K562 (cell line): ENCODE measurements at regions not wholly inside any gene's neighbourhood (a gene's known extent, or its start where the extent isn't known, plus 50 kb on each side); places are given as distances from the start of the nearest gene placed in this dataset.

ENCODE experiments used
- ATAC-seq: fragments of 200-7000 bp; cut with Tn5 transposase; 3 replicates; pipeline ENCODE4 v1.9.1; 2020; ENCODE audit warnings: moderate library complexity
- BruUV-seq: library from RNA; stranded (reverse); fragments of 400-500 nt; replicated peaks from 2 replicates; lab custom pipeline; 2021; lab: Mats Ljungman, UMichigan
- CTCF ChIA-PET: fragments of 300-600 bp; formaldehyde crosslinking; extraction: SDS; loops from one replicate; lab custom pipeline; 2021; ENCODE audit warnings: low intra/inter-chr PET ratio; lab: Yijun Ruan, JAX
- POLR2A ChIA-PET: fragments of 300-600, 350-650 bp; sonication (Branson Sonifier 250); formaldehyde crosslinking; extraction: SDS; loops from one replicate; lab custom pipeline; 2021; ENCODE audit warnings: antibody characterized with exemption, inconsistent platforms; lab: Yijun Ruan, JAX
- DNase-seq, 4 experiments: peaks; one replicate each; pipeline versions ENCODE4 v3.0.0 to v3.0.0-alpha.2; 2011 to 2018; ENCODE audit warnings: low spot score in 3 of 4, mixed read lengths in 3 of 4; ENCODE audit errors: extremely low read depth in 1 of 4
- FAIRE-seq: peaks from 2 replicates; lab custom pipeline; 2011; peaks lifted over from hg19 to GRCh38; lab: Jason Lieb, UNC
- H2AFZ ChIP-seq: 2 replicates; pipeline ENCODE4 v1.6.0; 2011; ENCODE audit warnings: low read depth, low read length, control low read depth, inconsistent platforms
- H3K27ac ChIP-seq: fragments of 200-600 bp; 3 replicates; pipeline ENCODE4 v1.8.0; 2011; ENCODE audit warnings: low read depth, mild to moderate bottlenecking, control low read depth, inconsistent platforms, low read length, moderate library complexity, mixed read lengths; ENCODE audit errors: extremely low read depth
- H3K27me3 ChIP-seq, 2 experiments: fragments of 300-600 bp in 1 of 2; 2 replicates in 1 of 2; 3 replicates in 1 of 2; pipeline versions ENCODE4 v1.6.0 to v1.8.0; 2011; ENCODE audit warnings: inconsistent platforms in 2 of 2, low read length in 2 of 2, mild to moderate bottlenecking in 1 of 2, mixed read lengths in 1 of 2, moderate library complexity in 1 of 2; ENCODE audit not compliant: control insufficient read depth in 2 of 2, insufficient read depth in 2 of 2
- H3K36me3 ChIP-seq: fragments of 300-600 bp; 3 replicates; pipeline ENCODE4 v1.8.0; 2011; ENCODE audit warnings: mild to moderate bottlenecking, low read length, inconsistent platforms; ENCODE audit not compliant: control insufficient read depth, insufficient read depth
- H3K4me1 ChIP-seq, 2 experiments: fragments of 200-600 bp in 1 of 2; replicated peaks in 1 of 2; 2 replicates in 1 of 2; 3 replicates in 1 of 2; pipeline versions ENCODE4 v1.5.1 to v1.8.0; 2011; ENCODE audit warnings: inconsistent platforms in 2 of 2, low read length in 2 of 2, mild to moderate bottlenecking in 1 of 2, mixed read lengths in 1 of 2, moderate library complexity in 1 of 2; ENCODE audit not compliant: control insufficient read depth in 2 of 2, insufficient read depth in 2 of 2
- H3K4me2 ChIP-seq: 2 replicates; pipeline ENCODE4 v1.6.1; 2011; ENCODE audit warnings: low read length, control low read depth, inconsistent platforms, mixed read lengths; ENCODE audit not compliant: insufficient read depth
- H3K4me3 ChIP-seq: fragments of 200-600 bp; sonication (generic), shearing (Covaris generic); 2 replicates; pipeline ENCODE4 v1.5.1; 2016; ENCODE audit warnings: control low read depth, inconsistent platforms
- H3K79me2 ChIP-seq: fragments of 200-600 bp; 3 replicates; pipeline ENCODE4 v1.8.0; 2011; ENCODE audit warnings: low read length, inconsistent platforms; ENCODE audit not compliant: control insufficient read depth, insufficient read depth
- H3K9ac ChIP-seq, 2 experiments: 2 replicates each; pipeline versions ENCODE4 v1.6.0 to v1.6.1; 2011; ENCODE audit warnings: low read depth in 2 of 2, low read length in 2 of 2, control low read depth in 1 of 2, inconsistent platforms in 1 of 2, mild to moderate bottlenecking in 1 of 2, mixed read lengths in 1 of 2; ENCODE audit not compliant: insufficient read depth in 1 of 2
- H3K9me1 ChIP-seq: one replicate; pipeline ENCODE4 v1.6.0; 2011; ENCODE audit warnings: inconsistent platforms, mild to moderate bottlenecking, low read length, moderate library complexity; ENCODE audit not compliant: control insufficient read depth, insufficient read depth
- H3K9me3 ChIP-seq: replicated peaks from 2 replicates; pipeline ENCODE4 v1.5.1; 2011; ENCODE audit warnings: low read depth, low read length, inconsistent platforms; ENCODE audit not compliant: control insufficient read depth, insufficient read depth
- H4K20me1 ChIP-seq: replicated peaks from 2 replicates; pipeline ENCODE4 v1.6.1; 2011; ENCODE audit warnings: low read length, inconsistent platforms, mixed read lengths; ENCODE audit not compliant: control insufficient read depth, insufficient read depth
- PYGO2 ChIP-seq: fragments of 450-650 bp; IDR thresholded peaks from 2 replicates; pipeline ENCODE4 v1.6.1; 2016; ENCODE audit warnings: mild to moderate bottlenecking, missing genetic modification characterization, moderate library complexity, missing compliant biosample characterization
- RBM15 ChIP-seq: fragments of 200-400 bp; formaldehyde crosslinking; IDR thresholded peaks from 2 replicates; pipeline ENCODE4 v1.6.1; 2018; ENCODE audit warnings: mild to moderate bottlenecking, low read length, moderate library complexity; ENCODE audit not compliant: insufficient read depth
- RBM25 ChIP-seq: fragments of 200-400 bp; formaldehyde crosslinking; IDR thresholded peaks from 2 replicates; pipeline ENCODE4 v1.6.1; 2018; ENCODE audit warnings: low read length, low read depth, moderate library complexity; ENCODE audit not compliant: severe bottlenecking
- WGBS: fragments of 100-300 bp; shearing (Covaris generic); methylation state at CpG from one replicate; pipeline ENCODE4 v1.1.6; 2016; ENCODE audit warnings: low coverage, mixed read lengths; ENCODE audit not compliant: insufficient coverage; ENCODE audit errors: missing lambda C conversion rate; 5-methylcytosine and 5-hydroxymethylcytosine counted together
- in situ Hi-C: fragments of 300-500 bp; cut with MboI; formaldehyde crosslinking; loops from 4 replicates; pipeline ENCODE4 v1.15.0; 2018; ENCODE audit warnings: inconsistent platforms, mixed read lengths
- intact Hi-C: fragments of 100-400 bp; cut with micrococcal nuclease; formaldehyde crosslinking; loops from 2 replicates; pipeline ENCODE4 v1.14.2; 2022
- TF ChIP-seq, protein P1 (sequence below): fragments of 450-650 bp; IDR thresholded peaks from 2 replicates; pipeline ENCODE4 v1.6.1; 2016; ENCODE audit warnings: low read depth
- TF ChIP-seq, protein P2 (sequence below): fragments of 250-450 bp; sonication (Bioruptor Pico); IDR thresholded peaks from 2 replicates; pipeline ENCODE4 v1.4.0; 2020; ENCODE audit warnings: mild to moderate bottlenecking
- TF ChIP-seq, protein P3 (sequence below): fragments of 450-650 bp; IDR thresholded peaks from 2 replicates; pipeline ENCODE4 v1.6.1; 2016; ENCODE audit warnings: missing biosample characterization, missing genetic modification characterization
- TF ChIP-seq, protein P4 (sequence below): fragments of 450-650 bp; IDR thresholded peaks from 2 replicates; pipeline ENCODE4 v1.6.1; 2016; ENCODE audit warnings: borderline replicate concordance

DNA sequence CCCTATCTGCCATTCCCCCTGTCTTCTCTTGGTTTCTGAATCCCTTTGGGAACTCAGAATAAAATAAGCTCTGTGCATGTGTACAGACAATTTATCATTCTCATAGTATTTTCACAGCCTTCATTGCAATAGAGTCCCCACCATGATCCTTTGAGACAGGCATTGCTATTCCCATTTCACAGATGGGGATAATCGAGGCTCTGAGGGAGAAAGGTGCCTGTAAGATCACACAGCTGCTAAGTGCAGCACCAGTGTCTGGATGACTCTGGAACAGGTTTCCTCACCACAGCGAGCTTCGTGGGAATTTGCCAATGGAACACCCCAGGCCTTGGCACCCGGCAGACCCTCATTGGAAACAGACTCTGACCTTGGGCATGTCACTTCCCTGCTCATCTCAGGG is 293.6 kb downstream of the NSG2 start:
- no peaks in the 10 kb centered on the region for H3K9me1 ChIP-seq
- H3K79me2 ChIP-seq: no peaks in the 10 kb centered on the region
- no peak overlapping the region for H3K4me3 ChIP-seq
- FAIRE-seq (no peak), ATAC-seq (no peak), DNase-seq (no peak)
- ChIA-PET POLR2A (no interaction called here), CTCF (no interaction called here)
- peaks cover 24 to 60% of the 10 kb centered on the region in 2 experiments; a peak in 4 of 5 replicates for H3K27me3 ChIP-seq
- H3K36me3 ChIP-seq: no peaks in the 10 kb centered on the region
- H3K4me1 ChIP-seq: no peaks in the 10 kb centered on the region
- WGBS: 0% methylated on average over 4 of the region's 4 CpGs
- H3K27ac ChIP-seq: no peak overlapping the region
- H3K9ac ChIP-seq: no peak overlapping the region
- BruUV-seq: no TSS peak
- no peak overlapping the region for H3K4me2 ChIP-seq
- no peaks in the 10 kb centered on the region for H3K9me3 ChIP-seq
- no peaks in the 10 kb centered on the region; the same call in none of the 2 replicates for H4K20me1 ChIP-seq
- TF ChIP-seq RBM25 (peak; percentile 78), RBM15 (no peak), PYGO2 (tag) (no peak)
- TF ChIP-seq, protein P1, sequence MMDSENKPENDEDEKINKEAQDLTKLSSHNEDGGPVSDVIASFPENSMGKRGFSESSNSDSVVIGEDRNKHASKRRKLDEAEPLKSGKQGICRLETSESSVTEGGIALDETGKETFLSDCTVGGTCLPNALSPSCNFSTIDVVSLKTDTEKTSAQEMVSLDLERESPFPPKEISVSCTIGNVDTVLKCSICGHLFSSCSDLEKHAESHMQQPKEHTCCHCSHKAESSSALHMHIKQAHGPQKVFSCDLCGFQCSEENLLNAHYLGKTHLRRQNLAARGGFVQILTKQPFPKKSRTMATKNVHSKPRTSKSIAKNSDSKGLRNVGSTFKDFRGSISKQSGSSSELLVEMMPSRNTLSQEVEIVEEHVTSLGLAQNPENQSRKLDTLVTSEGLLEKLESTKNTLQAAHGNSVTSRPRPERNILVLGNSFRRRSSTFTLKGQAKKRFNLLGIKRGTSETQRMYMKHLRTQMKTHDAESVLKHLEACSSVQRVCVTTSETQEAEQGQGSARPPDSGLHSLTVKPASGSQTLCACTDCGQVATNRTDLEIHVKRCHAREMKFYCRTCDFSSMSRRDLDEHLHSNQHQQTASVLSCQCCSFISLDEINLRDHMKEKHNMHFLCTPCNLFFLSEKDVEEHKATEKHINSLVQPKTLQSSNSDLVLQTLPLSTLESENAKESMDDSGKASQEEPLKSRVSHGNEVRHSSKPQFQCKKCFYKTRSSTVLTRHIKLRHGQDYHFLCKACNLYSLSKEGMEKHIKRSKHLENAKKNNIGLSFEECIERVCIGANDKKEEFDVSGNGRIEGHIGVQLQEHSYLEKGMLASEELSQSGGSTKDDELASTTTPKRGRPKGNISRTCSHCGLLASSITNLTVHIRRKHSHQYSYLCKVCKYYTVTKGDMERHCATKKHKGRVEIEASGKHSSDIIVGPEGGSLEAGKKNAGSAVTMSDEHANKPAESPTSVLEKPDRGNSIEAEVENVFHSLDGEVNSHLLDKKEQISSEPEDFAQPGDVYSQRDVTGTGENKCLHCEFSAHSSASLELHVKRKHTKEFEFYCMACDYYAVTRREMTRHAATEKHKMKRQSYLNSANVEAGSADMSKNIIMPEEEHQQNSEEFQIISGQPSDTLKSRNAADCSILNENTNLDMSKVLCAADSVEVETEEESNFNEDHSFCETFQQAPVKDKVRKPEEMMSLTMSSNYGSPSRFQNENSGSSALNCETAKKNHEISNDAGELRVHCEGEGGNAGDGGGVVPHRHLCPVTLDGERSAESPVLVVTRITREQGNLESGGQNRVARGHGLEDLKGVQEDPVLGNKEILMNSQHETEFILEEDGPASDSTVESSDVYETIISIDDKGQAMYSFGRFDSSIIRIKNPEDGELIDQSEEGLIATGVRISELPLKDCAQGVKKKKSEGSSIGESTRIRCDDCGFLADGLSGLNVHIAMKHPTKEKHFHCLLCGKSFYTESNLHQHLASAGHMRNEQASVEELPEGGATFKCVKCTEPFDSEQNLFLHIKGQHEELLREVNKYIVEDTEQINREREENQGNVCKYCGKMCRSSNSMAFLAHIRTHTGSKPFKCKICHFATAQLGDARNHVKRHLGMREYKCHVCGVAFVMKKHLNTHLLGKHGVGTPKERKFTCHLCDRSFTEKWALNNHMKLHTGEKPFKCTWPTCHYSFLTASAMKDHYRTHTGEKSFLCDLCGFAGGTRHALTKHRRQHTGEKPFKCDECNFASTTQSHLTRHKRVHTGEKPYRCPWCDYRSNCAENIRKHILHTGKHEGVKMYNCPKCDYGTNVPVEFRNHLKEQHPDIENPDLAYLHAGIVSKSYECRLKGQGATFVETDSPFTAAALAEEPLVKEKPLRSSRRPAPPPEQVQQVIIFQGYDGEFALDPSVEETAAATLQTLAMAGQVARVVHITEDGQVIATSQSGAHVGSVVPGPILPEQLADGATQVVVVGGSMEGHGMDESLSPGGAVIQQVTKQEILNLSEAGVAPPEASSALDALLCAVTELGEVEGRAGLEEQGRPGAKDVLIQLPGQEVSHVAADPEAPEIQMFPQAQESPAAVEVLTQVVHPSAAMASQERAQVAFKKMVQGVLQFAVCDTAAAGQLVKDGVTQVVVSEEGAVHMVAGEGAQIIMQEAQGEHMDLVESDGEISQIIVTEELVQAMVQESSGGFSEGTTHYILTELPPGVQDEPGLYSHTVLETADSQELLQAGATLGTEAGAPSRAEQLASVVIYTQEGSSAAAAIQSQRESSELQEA: no peak
- TF ChIP-seq, protein P2, sequence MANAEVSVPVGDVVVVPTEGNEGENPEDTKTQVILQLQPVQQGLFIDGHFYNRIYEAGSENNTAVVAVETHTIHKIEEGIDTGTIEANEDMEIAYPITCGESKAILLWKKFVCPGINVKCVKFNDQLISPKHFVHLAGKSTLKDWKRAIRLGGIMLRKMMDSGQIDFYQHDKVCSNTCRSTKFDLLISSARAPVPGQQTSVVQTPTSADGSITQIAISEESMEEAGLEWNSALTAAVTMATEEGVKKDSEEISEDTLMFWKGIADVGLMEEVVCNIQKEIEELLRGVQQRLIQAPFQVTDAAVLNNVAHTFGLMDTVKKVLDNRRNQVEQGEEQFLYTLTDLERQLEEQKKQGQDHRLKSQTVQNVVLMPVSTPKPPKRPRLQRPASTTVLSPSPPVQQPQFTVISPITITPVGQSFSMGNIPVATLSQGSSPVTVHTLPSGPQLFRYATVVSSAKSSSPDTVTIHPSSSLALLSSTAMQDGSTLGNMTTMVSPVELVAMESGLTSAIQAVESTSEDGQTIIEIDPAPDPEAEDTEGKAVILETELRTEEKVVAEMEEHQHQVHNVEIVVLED (CRISPR knock-in tag): no peak
- TF ChIP-seq, protein P3, sequence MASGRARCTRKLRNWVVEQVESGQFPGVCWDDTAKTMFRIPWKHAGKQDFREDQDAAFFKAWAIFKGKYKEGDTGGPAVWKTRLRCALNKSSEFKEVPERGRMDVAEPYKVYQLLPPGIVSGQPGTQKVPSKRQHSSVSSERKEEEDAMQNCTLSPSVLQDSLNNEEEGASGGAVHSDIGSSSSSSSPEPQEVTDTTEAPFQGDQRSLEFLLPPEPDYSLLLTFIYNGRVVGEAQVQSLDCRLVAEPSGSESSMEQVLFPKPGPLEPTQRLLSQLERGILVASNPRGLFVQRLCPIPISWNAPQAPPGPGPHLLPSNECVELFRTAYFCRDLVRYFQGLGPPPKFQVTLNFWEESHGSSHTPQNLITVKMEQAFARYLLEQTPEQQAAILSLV (tag): no peak
- TF ChIP-seq, protein P4, sequence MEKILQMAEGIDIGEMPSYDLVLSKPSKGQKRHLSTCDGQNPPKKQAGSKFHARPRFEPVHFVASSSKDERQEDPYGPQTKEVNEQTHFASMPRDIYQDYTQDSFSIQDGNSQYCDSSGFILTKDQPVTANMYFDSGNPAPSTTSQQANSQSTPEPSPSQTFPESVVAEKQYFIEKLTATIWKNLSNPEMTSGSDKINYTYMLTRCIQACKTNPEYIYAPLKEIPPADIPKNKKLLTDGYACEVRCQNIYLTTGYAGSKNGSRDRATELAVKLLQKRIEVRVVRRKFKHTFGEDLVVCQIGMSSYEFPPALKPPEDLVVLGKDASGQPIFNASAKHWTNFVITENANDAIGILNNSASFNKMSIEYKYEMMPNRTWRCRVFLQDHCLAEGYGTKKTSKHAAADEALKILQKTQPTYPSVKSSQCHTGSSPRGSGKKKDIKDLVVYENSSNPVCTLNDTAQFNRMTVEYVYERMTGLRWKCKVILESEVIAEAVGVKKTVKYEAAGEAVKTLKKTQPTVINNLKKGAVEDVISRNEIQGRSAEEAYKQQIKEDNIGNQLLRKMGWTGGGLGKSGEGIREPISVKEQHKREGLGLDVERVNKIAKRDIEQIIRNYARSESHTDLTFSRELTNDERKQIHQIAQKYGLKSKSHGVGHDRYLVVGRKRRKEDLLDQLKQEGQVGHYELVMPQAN: no peak
- in situ Hi-C loops (no loop called here), intact Hi-C loops (no loop called here)
- no peak overlapping the region for H2AFZ ChIP-seq
